ENCODE measurements at regions not wholly inside any gene's neighbourhood (a gene's known extent, or its start where the extent isn't known, plus 50 kb on each side); places are given as distances from the start of the nearest gene placed in this dataset.

DNA sequence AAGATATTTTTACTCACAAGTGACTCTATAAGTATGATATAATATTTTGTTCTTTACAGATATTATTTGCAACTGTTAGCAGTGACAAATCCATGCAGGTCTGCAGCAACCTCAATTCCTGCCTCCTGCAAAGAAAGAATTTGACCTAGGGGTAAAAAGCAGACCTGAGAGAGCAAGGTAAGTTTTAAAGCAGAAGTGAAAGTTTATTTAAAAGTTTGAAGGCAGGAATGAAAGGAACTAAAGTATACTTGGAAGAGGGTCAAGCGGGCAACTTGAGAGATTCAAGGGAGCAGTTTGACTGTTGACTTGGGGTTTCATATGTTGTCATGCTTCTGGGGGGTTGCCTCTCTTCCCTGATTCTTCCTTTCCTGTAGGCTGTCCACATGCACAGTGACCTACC lies 520.1 kb upstream of the PCDH20 start:
- no peaks in the 10 kb centered on the region for H3K27me3 ChIP-seq (ENCODE audit: insufficient read depth, low read length)
- BruUV-seq (replicated peaks) = no TSS peak
- intact Hi-C loops (cut with micrococcal nuclease) = no loop called here
- RAD21 ChIA-PET (ENCODE audit: low non-redundant PET in 1 of 2, low total read pairs in 2 of 2, uncharacterized antibody in 2 of 2, unreplicated experiment in 2 of 2) = no interaction called here
- H3K9me3 ChIP-seq (ENCODE audit: control insufficient read depth in 1 of 2, insufficient read depth in 1 of 2, low read depth in 1 of 2, low read length in 2 of 2) = no peaks in the 10 kb centered on the region
- H3K9ac ChIP-seq (ENCODE audit: low read length) = no peak overlapping the region
- H3K4me1 ChIP-seq (ENCODE audit: control insufficient read depth in 1 of 2, insufficient read depth in 2 of 2, low read length in 2 of 2) = no peaks in the 10 kb centered on the region
- CTCF ChIA-PET = no interaction called here
- ATAC-seq (no peak), DNase-seq (ENCODE audit: low read depth, low spot score) (no peak)
- H3K79me2 ChIP-seq (ENCODE audit: insufficient read depth, low read length) = no peaks in the 10 kb centered on the region
- H3K27ac ChIP-seq (ENCODE audit: low read depth, low read length) = no peak overlapping the region
- no peak overlapping the region for H3K4me2 ChIP-seq (ENCODE audit: low read length)
- POLR2A ChIA-PET = no interaction called here
- no peak overlapping the region for H3K4me3 ChIP-seq (replicated peaks in 1 of 2; ENCODE audit: low read depth in 1 of 2, low read length in 2 of 2)
- no peak for TF ChIP-seq TCF7L2 (IDR thresholded peaks at IDR 0.05; ENCODE audit: borderline replicate concordance, extremely low read depth, insufficient read depth, insufficient read length)
- H3K9me2 ChIP-seq (ENCODE audit: insufficient read depth) = no peaks in the 10 kb centered on the region
- H3K36me3 ChIP-seq (ENCODE audit: control insufficient read depth in 1 of 2, insufficient read depth in 2 of 2, low read length in 2 of 2) = no peaks in the 10 kb centered on the region
- no peak overlapping the region for H2AFZ ChIP-seq (ENCODE audit: low read depth, low read length, poor library complexity, severe bottlenecking)
- no peaks in the 10 kb centered on the region for H4K20me1 ChIP-seq (ENCODE audit: insufficient read depth)

- CTCF ChIA-PET = no interaction called here
- H3K9me2 ChIP-seq (ENCODE audit: insufficient read depth) = no peaks in the 10 kb centered on the region
- no peak overlapping the region for H2AFZ ChIP-seq (ENCODE audit: low read depth, low read length, poor library complexity, severe bottlenecking)
- no peaks in the 10 kb centered on the region for H3K79me2 ChIP-seq (ENCODE audit: insufficient read depth, low read length)
- TF ChIP-seq CTCF (IDR thresholded peaks at IDR 0.05 in 2 of 3, conservative IDR thresholded peaks at IDR 0.05 in 1 of 3; ENCODE audit: borderline replicate concordance in 1 of 3, insufficient read depth in 1 of 3, low read depth in 2 of 3, low read length in 2 of 3) = no peak
- RAD21 ChIA-PET (ENCODE audit: low non-redundant PET in 1 of 2, low total read pairs in 2 of 2, uncharacterized antibody in 2 of 2, unreplicated experiment in 2 of 2) = no interaction called here
- BruUV-seq (replicated peaks) = no TSS peak
- H3K27me3 ChIP-seq (ENCODE audit: insufficient read depth, low read length) = no peaks in the 10 kb centered on the region
- no peaks in the 10 kb centered on the region for H4K20me1 ChIP-seq (ENCODE audit: insufficient read depth)
- POLR2A ChIA-PET = no interaction called here
- no peaks in the 10 kb centered on the region for H3K4me1 ChIP-seq (ENCODE audit: control insufficient read depth in 1 of 2, insufficient read depth in 2 of 2, low read length in 2 of 2)
- H3K9me3 ChIP-seq (ENCODE audit: control insufficient read depth in 1 of 2, insufficient read depth in 1 of 2, low read depth in 1 of 2, low read length in 2 of 2) = no peaks in the 10 kb centered on the region
- H3K9ac ChIP-seq (ENCODE audit: low read length) = no peak overlapping the region
- no peak overlapping the region for H3K27ac ChIP-seq (ENCODE audit: low read depth, low read length)
- DNase-seq (ENCODE audit: low read depth, low spot score) = no peak
- H3K4me3 ChIP-seq (replicated peaks in 1 of 2; ENCODE audit: low read depth in 1 of 2, low read length in 2 of 2) = no peak overlapping the region
- ATAC-seq = no peak
- no peak overlapping the region for H3K4me2 ChIP-seq (ENCODE audit: low read length)
- intact Hi-C loops (cut with micrococcal nuclease) = no loop called here
- H3K36me3 ChIP-seq (ENCODE audit: control insufficient read depth in 1 of 2, insufficient read depth in 2 of 2, low read length in 2 of 2) = no peaks in the 10 kb centered on the region
Measured at GRCh38 chr13:61927648-61928047, 512.0 kb upstream of the PCDH20 start.

Data from HCT116 (cell line).